GM12874 (cell line): ENCODE measurements at regions not wholly inside any gene's neighbourhood (a gene's known extent, or its start where the extent isn't known, plus 50 kb on each side); places are given as distances from the start of the nearest gene placed in this dataset.

Experiments
- CTCF ChIP-seq: IDR thresholded peaks from 2 replicates; pipeline ENCODE4 v1.5.1; 2011; ENCODE audit warnings: low read depth, mild to moderate bottlenecking, control low read depth, low read length, moderate library complexity; ENCODE audit not compliant: insufficient read depth

GRCh38 chr6:168920289-168920688 is 333.4 kb downstream of the THBS2 start:
- TF ChIP-seq CTCF, result no peak

- TF ChIP-seq CTCF, result no peak
These were observed 334.0 kb downstream of the THBS2 start for GRCh38 chr6:168919470-168920179.

- no peak for TF ChIP-seq CTCF
These were observed 337.0 kb downstream of the THBS2 start for GRCh38 chr6:168916576-168917211.

GRCh38 chr6:168915855-168916254 is 337.8 kb downstream of the THBS2 start:
- no peak for TF ChIP-seq CTCF

- TF ChIP-seq CTCF, result no peak
These were observed 338.4 kb downstream of the THBS2 start for GRCh38 chr6:168915242-168915641.

- TF ChIP-seq CTCF, result no peak
These were observed 339.7 kb downstream of the THBS2 start for GRCh38 chr6:168913866-168914469.

- TF ChIP-seq CTCF, result no peak
These were observed 344.4 kb downstream of the THBS2 start for GRCh38 chr6:168909288-168909687.
